COLO668 (cell line): ENCODE measurements at regions not wholly inside any gene's neighbourhood (a gene's known extent, or its start where the extent isn't known, plus 50 kb on each side); places are given as distances from the start of the nearest gene placed in this dataset.
"Not testable (repeated sequence)": the region's sequence is repeated elsewhere in the genome, so short reads cannot be mapped to it uniquely, and the experiment has no call there.

Source experiments
- DNase-seq: peaks from one replicate; lab custom pipeline; 2025; ENCODE audit not compliant: unreplicated experiment; lab: John Stamatoyannopoulos, UW

- no peak for DNase-seq
These were observed 354.6 kb upstream of the AGA start for GRCh38 chr4:177796841-177797240.

DNA sequence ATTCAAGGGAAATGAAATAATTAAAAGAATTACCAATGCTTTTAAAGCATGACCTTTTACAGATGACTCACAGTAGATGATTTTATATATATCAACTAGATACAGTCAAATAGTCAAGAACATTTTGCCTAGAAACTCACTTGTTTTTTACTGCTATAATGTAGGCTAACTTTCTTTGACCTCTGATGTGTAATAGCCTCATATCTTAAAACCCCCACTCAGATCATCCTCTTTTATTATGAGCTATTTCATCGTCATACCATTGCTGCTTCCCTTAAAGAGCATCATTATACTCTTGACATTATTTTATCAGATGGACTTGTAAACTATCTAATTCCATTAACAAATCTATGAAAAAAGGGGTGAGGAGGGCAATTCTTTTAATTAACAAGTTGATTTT lies 355.9 kb upstream of the AGA start:
- no peak for DNase-seq

DNA sequence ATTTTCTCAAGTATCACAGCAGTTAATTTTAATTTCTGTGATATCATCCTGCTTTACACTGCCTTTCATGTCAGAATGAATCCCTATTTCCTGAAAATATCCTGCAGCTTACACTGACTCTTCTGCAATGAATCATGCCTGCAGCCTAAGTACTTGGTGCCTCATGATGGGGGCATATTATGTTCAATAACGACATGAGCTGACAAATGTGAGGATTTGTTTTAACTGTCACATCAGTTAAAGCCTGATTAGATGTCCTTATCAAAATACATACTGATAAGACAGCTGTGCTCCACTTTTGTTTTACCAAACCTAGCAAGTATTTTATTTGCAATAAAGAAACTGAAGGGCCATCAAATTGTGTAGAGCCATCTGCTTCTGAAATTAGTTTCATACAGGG lies 359.9 kb upstream of the AGA start:
- DNase-seq: no peak

DNA sequence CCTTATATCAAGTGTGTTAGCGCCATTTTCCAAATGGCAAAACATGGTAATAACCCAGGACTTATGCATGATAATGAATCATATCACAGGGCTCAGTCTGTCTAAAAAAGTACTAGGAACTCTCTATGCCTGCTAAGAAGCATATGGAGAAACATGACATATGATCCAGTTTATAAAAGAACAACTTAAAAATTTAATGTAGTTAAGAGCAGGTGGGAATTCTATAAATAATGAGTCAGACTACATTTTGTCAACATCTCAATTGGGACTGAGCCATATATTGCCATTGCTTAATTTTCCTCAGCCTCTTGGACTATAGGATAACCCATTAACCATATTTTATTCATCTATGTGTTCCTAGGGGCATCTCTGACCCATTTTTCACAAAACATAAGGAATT lies 360.4 kb upstream of the AGA start:
- DNase-seq: no peak

- no peak for DNase-seq
These were observed 360.9 kb upstream of the AGA start for GRCh38 chr4:177803151-177803550.

- DNase-seq: no peak
These were observed 367.6 kb upstream of the AGA start for GRCh38 chr4:177809791-177810190.

DNA sequence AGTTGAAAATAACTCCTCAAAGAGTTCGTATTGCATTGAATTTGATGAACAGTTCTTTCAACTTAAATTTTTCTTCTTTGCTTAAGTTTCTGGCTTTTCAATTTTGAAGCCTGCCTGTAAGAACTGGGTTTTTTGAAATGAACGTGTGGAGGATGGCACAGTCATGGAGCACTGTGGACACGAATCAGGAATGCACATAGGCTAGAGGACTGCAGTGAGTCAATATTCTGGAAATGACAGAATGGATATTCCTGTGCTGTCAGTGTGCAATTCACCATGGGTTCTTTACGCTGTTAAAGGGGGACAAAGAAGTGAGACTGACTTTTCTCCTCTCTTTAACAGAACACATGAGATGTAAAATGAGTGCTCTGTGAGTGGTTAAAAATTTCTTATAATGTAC lies 368.0 kb upstream of the AGA start:
- no peak for DNase-seq

GRCh38 chr4:177818392-177818791 lies 376.2 kb upstream of the AGA start:
- not testable (repeated sequence) for DNase-seq

GRCh38 chr4:177826973-177827372 lies 384.7 kb upstream of the AGA start:
- no peak for DNase-seq

DNA sequence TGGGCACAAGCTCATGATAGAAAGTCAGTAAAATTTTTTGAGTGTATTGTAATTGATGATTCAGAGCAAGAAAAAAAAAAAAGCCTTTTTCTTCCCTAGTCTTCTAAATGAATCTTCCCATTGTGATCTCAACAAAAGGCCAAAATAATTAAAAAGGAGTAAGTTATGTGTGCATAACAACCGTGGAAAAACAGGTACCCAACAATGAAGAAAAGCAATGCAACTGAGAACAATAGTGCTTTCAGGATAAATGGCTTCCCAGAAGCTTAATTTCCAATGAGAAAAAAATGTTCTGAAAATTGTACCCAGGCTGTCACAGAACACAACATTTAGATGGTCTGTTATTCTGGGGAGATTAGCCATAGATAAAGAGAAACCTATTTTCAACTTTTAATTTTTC lies 399.0 kb upstream of the AGA start:
- no peak for DNase-seq

- DNase-seq: no peak
These were observed 411.0 kb upstream of the AGA start for GRCh38 chr4:177853229-177853628.

- DNase-seq: no peak
These were observed 413.4 kb upstream of the AGA start for GRCh38 chr4:177855507-177856197.

GRCh38 chr4:177860171-177860570 lies 417.9 kb upstream of the AGA start:
- DNase-seq: no peak

GRCh38 chr4:177861551-177862094 lies 419.4 kb upstream of the AGA start:
- no peak for DNase-seq

DNA sequence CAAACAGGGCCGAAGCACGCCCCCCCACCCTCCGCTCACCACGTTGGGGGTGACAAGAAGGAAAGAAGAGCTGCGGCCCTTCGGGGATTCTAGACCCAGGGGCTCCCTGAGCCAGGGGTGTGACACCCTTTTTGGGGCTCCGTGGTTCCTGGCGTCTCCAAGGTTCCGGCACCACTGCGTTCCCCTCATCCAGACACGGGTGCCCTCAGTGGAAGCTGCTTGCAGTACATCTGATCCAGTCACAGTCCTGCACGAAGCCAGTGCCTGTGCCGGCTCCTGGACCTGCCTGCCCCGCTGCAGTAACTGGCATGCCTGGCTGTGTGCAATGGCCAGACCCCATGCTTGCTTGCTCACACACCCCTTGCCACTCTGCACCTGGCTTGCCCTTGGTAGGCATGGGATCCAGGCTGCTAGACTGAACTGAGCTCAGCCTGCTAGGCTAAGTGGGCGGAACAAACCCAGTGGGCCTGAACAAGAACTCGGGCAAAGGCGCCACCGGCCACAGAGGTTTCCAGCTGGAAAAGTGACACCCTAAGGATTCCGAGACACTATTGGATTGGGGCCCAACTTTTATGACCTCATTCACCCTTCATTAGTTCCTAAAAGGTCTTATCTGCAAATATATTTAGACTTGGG lies 420.4 kb upstream of the AGA start:
- no peak for DNase-seq

- no peak for DNase-seq
These were observed 437.6 kb upstream of the AGA start for GRCh38 chr4:177879851-177880250.

GRCh38 chr4:177895136-177895535 lies 452.9 kb upstream of the AGA start:
- no peak for DNase-seq

GRCh38 chr4:177901786-177902185 lies 459.5 kb upstream of the AGA start:
- DNase-seq: no peak

DNA sequence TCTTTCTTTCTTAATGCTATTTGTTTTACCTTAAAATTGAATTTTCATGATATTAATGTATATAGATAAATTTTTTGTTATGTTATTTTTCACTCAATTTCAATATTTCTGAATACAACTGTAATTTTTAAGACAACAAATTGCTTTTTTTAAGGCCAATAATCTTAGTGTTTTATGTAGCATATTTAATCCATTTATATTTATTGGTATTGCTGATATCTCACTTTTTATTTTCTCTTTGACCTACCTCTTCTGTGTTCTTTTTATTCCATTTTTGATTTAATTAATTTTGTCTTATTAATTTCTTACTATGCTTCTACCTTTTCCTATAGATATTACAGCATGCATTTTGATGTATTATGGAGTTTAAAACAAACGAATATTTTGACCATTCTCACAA lies 460.1 kb upstream of the AGA start:
- DNase-seq: no peak

DNA sequence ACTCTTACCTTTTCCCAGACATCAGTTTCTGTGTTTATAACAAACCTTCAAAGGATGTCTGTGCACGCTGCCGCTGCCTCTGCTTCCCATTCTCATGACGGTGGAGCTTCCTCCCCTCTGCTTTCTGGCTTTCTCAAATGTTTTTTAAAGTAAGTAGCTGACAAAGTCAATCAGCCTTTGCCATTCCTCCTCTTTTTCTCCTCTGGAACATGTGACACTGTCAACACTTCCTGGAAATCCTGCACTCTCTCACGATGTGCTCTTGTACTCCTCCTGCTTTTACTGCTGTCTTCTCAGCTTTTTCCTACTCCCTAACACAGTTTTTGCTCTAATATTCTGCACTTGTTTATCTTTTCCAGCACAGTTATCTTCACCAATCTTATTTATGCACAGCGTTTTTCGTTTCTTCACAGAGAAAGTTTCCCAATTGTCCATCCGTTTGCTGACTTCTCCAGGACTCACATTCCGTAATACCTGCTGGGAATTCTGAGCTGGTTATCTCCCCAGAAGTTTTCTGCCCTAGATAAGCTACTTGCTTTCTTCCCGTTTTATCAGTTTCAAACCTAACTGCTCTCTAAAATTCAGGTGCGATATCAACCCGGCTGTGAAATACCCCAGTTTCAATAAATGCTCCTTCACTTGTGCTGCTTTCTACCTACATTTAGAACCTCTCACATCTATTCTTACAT lies 465.6 kb upstream of the AGA start:
- no peak for DNase-seq

DNA sequence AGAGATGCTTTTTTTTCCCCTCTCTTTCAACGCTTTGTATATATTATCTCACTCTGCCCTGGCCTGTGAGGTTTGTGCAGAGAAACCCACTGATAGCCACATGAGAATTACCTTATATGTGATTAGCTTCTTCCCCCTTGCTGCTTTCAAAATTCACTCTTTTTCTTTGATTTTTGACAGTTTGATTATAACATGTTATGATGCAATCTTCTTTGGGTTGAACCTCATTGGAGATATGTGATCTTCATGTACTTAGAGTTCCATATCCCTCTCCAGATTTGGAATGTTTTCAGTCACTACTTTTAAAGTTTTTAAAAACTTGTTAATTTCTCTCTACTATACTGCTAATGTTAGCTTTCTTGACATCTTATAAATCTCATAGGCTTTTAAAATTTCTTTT lies 479.5 kb upstream of the AGA start:
- no peak for DNase-seq

DNA sequence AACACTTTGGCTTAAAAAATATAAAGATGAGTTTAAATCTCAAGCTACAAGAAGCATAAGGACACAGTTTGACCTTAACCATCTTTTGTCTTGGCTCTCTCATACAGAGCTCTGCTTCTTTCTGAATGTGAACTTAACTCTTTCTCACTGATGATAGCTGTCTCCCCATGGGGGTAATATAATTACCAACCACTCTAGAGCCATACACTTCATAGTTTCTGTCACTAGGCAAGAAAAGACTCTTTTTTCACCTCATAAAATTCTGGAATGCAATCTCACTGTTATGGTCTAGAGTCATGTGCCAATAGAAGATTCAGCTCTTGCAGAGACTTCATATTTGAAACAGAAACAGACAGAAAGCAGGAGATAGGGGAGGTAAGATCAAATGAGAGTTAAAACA lies 481.7 kb upstream of the AGA start:
- no peak for DNase-seq
